ENCODE measurements at regions not wholly inside any gene's neighbourhood (a gene's known extent, or its start where the extent isn't known, plus 50 kb on each side); places are given as distances from the start of the nearest gene placed in this dataset.
"Not testable (repeated sequence)": the region's sequence is repeated elsewhere in the genome, so short reads cannot be mapped to it uniquely, and the experiment has no call there.

DNA sequence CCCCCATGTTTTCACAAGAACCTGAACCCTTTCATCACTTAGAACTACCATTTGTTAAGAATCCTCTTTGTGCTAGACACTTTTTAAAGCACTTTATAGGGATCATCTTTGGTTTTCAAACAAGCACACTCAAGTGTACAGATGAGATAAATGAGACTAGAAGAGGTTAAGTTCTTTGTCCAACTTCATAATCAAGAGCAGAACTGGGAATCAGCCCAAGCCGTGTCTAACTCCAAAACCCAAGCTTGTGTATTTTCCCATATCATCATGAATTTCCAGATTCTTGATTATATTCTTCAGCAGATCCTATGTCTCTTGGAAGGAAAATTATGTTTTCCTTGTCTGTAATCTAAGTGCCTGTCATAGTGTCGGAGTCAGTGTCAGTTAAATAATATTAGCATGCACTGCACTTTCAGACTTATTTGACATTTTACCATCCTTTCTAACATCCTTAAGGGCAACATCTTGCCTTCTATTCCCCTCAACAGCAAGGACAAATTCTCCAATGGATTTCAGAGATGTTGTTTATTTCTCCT is 123.0 kb upstream of the SETBP1 start:
- FAIRE-seq (no peak), DNase-seq (ENCODE audit: insufficient read length) (no peak)
- no peak for TF ChIP-seq POLR2AphosphoS5 (IDR thresholded peaks at IDR 0.05; ENCODE audit: low read depth, low read length)
- no peak for TF ChIP-seq TAF1 (IDR thresholded peaks at IDR 0.05; ENCODE audit: borderline replicate concordance, low read depth, low read length)
- TF ChIP-seq POLR2A (IDR thresholded peaks at IDR 0.05; ENCODE audit: low read depth, low read length): no peak

GRCh38 chr18:44558767-44559166 is 121.9 kb upstream of the SETBP1 start:
- no peak for FAIRE-seq
- no peak for DNase-seq (ENCODE audit: insufficient read length)
- TF ChIP-seq POLR2AphosphoS5 (IDR thresholded peaks at IDR 0.05; ENCODE audit: low read depth, low read length) (no peak), TAF1 (IDR thresholded peaks at IDR 0.05; ENCODE audit: borderline replicate concordance, low read depth, low read length) (no peak), POLR2A (IDR thresholded peaks at IDR 0.05; ENCODE audit: low read depth, low read length) (no peak)

DNA sequence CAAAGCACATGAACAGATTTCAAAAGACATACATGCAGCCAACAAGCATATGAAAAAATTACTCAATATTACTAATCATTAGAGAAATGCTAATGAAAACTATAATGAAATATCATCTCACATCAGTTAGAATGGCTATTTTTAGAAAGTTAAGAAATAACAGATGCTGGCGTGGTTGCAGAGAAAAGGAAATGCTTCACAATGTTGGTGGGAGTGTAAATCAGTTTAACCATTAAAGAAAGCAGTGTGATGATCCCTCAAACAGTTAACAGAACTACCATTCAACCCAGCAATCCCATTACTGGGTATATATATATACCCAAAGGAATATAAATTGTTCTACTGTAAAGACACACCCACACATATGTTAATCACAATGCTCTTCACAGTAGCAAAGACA is 117.7 kb upstream of the SETBP1 start:
- FAIRE-seq (no peak), DNase-seq (ENCODE audit: insufficient read length) (no peak)
- TF ChIP-seq TAF1 (IDR thresholded peaks at IDR 0.05; ENCODE audit: borderline replicate concordance, low read depth, low read length): no peak

DNA sequence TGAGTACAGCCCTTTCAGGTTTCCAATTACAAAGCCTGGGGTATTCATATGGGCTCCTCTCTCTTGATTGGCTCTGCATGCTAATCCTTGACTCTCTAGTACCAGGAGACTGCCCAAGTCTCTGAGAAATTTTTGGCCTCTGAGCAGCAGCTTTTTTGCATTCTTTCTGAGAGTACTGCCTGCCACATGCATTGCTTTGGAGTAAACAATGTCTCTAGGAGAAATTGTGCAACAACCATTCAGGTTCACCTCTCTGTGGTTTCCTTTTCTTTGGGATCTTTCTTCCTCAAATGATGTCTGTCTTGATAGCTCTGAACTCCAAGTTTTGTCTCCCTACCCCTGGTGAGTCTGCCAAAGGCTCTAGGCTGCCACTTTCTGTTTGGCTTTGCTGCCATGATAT is 115.8 kb upstream of the SETBP1 start:
- TF ChIP-seq TAF1 (IDR thresholded peaks at IDR 0.05; ENCODE audit: borderline replicate concordance, low read depth, low read length) (no peak), POLR2A (IDR thresholded peaks at IDR 0.05; ENCODE audit: low read depth, low read length) (no peak), POLR2AphosphoS5 (IDR thresholded peaks at IDR 0.05; ENCODE audit: low read depth, low read length) (no peak)
- FAIRE-seq (no peak), DNase-seq (ENCODE audit: insufficient read length) (no peak)

DNA sequence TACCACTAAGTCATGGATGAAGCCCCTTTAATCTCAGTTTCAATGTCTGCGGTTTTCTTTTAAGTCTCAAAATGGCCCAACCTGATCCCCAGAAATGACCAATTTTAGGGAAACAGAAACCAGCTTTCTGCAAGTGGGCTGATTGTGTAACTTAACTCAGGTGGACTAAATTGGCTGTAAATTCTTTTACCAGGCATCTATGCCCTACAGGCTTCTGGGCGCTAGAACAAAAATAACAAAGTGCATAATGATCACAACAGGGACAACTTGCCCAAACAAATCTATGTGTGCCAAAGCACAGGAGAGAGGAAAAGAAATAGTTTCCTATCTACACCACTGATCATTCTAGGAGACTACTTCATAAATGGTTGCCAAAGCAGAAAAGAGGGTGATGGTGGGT is 112.3 kb upstream of the SETBP1 start:
- TF ChIP-seq TAF1 (IDR thresholded peaks at IDR 0.05; ENCODE audit: borderline replicate concordance, low read depth, low read length): no peak
- no peak for TF ChIP-seq POLR2AphosphoS5 (IDR thresholded peaks at IDR 0.05; ENCODE audit: low read depth, low read length)
- no peak for TF ChIP-seq POLR2A (IDR thresholded peaks at IDR 0.05; ENCODE audit: low read depth, low read length)
- DNase-seq (ENCODE audit: insufficient read length) (no peak), FAIRE-seq (no peak)

- FAIRE-seq: no peak
- TF ChIP-seq TAF1 (IDR thresholded peaks at IDR 0.05; ENCODE audit: borderline replicate concordance, low read depth, low read length) (no peak), POLR2A (IDR thresholded peaks at IDR 0.05; ENCODE audit: low read depth, low read length) (no peak), POLR2AphosphoS5 (IDR thresholded peaks at IDR 0.05; ENCODE audit: low read depth, low read length) (no peak)
- no peak for DNase-seq (ENCODE audit: insufficient read length)
Measured at GRCh38 chr18:44568986-44569385, 111.7 kb upstream of the SETBP1 start.

GRCh38 chr18:44569391-44570055 is 111.2 kb upstream of the SETBP1 start:
- TF ChIP-seq TAF1 (IDR thresholded peaks at IDR 0.05; ENCODE audit: borderline replicate concordance, low read depth, low read length) (no peak), POLR2A (IDR thresholded peaks at IDR 0.05; ENCODE audit: low read depth, low read length) (no peak), POLR2AphosphoS5 (IDR thresholded peaks at IDR 0.05; ENCODE audit: low read depth, low read length) (no peak)
- no peak for FAIRE-seq
- DNase-seq (ENCODE audit: insufficient read length): no peak

GRCh38 chr18:44579028-44579702 is 101.5 kb upstream of the SETBP1 start:
- FAIRE-seq: peak; percentile 65
- TF ChIP-seq TAF1 (IDR thresholded peaks at IDR 0.05; ENCODE audit: borderline replicate concordance, low read depth, low read length): no peak
- no peak for TF ChIP-seq POLR2A (IDR thresholded peaks at IDR 0.05; ENCODE audit: low read depth, low read length)
- no peak for TF ChIP-seq POLR2AphosphoS5 (IDR thresholded peaks at IDR 0.05; ENCODE audit: low read depth, low read length)
- peak; percentile 12 for DNase-seq (ENCODE audit: insufficient read length)

DNA sequence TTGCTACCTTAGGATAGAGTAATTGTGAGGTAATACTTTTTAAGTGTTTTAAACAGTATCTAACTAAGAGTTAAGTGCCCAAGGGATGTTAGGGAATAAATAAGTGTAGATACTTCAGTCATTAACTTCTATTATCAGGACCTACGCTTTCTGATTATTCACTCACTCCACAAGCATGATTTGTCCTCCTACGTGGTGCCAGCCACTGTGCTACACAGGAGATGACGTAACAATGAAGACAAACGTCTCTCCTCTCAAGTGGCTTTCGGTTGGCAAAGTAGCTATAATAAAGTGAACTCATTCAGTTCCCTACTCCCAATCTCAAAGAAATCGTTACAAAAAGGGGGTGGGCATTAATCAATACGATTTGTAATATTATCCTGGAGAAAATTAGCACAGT is 100.9 kb upstream of the SETBP1 start:
- TF ChIP-seq POLR2AphosphoS5 (IDR thresholded peaks at IDR 0.05; ENCODE audit: low read depth, low read length) (no peak), POLR2A (IDR thresholded peaks at IDR 0.05; ENCODE audit: low read depth, low read length) (no peak), TAF1 (IDR thresholded peaks at IDR 0.05; ENCODE audit: borderline replicate concordance, low read depth, low read length) (no peak)
- FAIRE-seq: no peak
- DNase-seq (ENCODE audit: insufficient read length): no peak

DNA sequence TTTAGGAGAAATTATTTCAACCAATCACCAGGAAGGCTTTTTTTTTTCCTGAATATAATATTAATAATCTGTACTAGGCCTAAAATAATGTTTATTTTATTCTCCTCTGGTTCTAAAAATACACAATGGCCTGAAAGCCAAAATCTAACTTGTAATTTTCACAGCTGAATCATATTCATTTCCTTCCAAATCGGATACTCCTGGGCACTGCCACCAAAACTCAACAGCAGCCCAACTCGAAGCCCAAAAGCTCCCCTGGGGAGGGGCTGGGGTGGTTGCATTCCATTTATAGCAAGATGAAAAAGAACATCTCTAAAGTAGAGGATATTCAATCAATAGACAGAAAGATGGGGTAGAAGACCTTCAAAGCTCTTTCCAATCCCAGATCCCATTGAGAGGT is 100.5 kb upstream of the SETBP1 start:
- FAIRE-seq (no peak), DNase-seq (ENCODE audit: insufficient read length) (no peak)
- TF ChIP-seq POLR2A (IDR thresholded peaks at IDR 0.05; ENCODE audit: low read depth, low read length) (no peak), POLR2AphosphoS5 (IDR thresholded peaks at IDR 0.05; ENCODE audit: low read depth, low read length) (no peak), TAF1 (IDR thresholded peaks at IDR 0.05; ENCODE audit: borderline replicate concordance, low read depth, low read length) (no peak)

GRCh38 chr18:44580782-44581181 is 99.9 kb upstream of the SETBP1 start:
- DNase-seq (ENCODE audit: insufficient read length); FAIRE-seq: not testable (repeated sequence)

GRCh38 chr18:44582456-44582855 is 98.2 kb upstream of the SETBP1 start:
- no peak for DNase-seq (ENCODE audit: insufficient read length)
- TF ChIP-seq POLR2AphosphoS5 (IDR thresholded peaks at IDR 0.05; ENCODE audit: low read depth, low read length): no peak
- TF ChIP-seq POLR2A (IDR thresholded peaks at IDR 0.05; ENCODE audit: low read depth, low read length): no peak
- no peak for TF ChIP-seq TAF1 (IDR thresholded peaks at IDR 0.05; ENCODE audit: borderline replicate concordance, low read depth, low read length)
- FAIRE-seq: no peak
